Left lobe of liver (tissue), 2 donors: ENCODE measurements at regions not wholly inside any gene's neighbourhood (a gene's known extent, or its start where the extent isn't known, plus 50 kb on each side); places are given as distances from the start of the nearest gene placed in this dataset.
"Not testable (repeated sequence)": the region's sequence is repeated elsewhere in the genome, so short reads cannot be mapped to it uniquely, and the experiment has no call there.

Experiments used
- ATAC-seq: fragments of 200-7000 bp; cut with Tn5 transposase; one replicate; pipeline ENCODE4 v1.9.1; 2020; ENCODE audit warnings: mild to moderate bottlenecking, moderate library complexity
- DNase-seq: peaks from one replicate; pipeline ENCODE4 v3.0.0-alpha.2; 2020; ENCODE audit warnings: low spot score
- donor health status: DM: no; HTN: no; CAD: no; lungs with moderate emphysema.
- donor health status: DM: no; HTN: yes; CAD: no.

DNA sequence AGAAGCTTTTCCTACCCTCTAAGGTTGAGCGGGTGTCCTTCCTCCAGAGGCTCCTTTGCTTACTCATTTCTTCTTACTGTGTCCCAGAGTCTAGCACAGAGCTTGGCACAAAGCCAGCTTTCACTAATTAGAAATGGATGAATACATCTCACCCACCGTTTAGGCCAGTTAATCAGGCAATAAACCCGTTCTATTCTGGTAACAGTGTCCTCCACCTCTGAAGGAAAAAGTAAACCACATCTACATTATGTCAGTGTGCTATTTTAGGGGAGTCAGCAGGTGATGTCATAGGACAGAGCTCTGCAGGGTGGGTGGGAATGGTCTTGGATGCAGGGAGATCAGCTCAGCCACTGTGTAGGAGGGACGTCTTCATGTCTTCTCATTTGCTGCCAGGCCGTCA is 109.2 kb downstream of the OSTF1 start:
- no peak for ATAC-seq

DNA sequence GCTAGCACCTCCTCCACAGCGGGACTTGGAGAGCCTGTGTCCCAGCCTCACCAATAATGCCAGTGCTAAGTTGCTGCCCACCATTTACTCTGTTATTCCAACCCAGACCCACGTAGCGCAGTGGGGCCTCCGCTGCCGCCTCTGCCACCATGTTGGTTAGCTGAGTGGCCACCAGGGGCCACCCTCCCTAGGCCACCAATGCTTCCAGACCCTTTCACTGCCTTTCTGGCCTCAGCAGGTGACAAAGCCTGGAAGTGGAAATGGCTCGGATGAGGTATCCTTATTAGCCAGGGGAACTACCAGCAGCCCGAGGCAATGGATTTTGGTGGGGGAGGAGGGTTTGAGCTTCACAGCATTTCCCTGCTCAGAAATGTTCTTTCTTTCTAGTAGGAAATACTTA is 110.1 kb downstream of the OSTF1 start:
- DNase-seq, result no peak

More for the DNA sequence above, 109.2 kb downstream of the OSTF1 start:
- DNase-seq, result no peak

DNA sequence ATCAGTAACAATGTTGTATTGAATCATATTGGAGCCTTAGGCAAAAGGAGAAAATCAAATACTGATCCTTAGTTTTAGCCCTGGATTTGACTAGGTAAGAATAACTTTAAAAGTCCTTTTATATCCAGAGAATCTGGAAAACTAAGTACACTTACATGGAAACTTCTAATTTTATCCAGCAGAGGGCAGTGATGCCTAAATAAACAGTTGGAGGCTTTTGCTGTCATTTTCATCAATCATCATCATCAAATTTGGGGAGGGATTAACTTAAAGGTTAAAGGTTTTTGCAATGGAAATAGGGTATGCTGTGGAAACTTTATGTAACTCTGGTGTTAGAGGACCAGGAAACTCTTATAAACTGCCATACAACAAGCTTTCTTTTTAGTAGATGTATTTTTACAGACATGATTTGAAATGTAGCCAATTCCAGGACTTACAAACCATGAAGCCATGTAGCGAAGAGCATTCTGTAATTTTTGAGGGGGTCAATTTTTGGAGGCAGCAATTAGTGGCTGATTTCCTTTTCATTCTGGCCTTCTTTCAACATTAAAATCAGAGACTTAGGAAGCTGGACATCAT is 112.7 kb downstream of the OSTF1 start:
- DNase-seq (no peak), ATAC-seq (peak; percentile 81)

More for the DNA sequence above, 110.1 kb downstream of the OSTF1 start:
- no peak for ATAC-seq

DNA sequence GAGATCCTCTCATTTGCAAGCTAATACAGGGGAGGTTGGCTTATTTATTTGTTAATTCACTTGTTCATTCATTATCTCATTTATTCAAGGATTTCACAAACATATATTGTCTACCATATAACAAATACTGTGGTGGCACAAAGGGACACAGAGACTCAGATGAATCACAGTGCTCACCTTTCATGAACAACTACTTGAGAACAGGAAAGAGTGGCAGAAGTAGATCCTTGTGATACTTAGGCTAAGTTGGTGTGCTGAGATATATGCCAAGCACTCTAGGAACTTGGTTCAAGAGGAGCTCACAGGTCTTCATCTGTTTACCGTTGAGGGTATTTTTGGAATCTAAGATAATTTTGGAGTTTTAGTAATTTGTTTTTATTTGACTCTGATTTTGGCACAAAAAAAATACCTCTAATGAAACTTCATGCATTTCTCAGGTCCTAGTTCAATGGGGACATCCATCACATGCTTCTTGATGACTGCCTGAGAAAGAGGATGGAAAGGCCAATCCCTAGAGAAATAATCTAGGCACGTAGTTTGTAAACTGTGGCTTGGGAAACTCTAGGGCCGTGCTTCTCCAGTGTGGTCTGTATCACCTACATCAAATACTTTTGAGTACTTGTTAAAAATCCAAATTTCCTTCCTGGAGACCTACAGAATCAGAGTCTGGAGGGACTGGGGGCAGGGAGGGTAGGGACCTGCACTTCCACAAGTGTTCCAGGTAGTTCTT is 113.3 kb downstream of the OSTF1 start:
- ATAC-seq (no peak), DNase-seq (no peak)

DNA sequence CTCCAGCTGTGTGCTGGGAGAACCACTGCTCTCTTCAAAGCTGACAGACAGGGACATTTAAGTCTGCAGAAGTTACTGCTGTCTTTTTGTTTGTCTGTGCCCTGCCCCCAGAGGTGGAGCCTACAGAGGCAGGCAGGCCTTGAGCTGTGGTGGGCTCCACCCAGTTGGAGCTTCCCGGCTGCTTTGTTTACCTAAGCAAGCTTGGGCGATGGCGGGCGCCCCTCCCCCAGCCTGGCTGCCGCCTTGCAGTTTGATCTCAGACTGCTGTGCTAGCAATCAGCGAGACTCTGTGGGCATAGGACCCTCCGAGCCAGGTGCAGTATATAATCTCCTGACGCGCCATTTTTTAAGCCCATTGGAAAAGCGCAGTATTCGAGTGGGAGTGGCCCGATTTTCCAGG is 119.7 kb downstream of the OSTF1 start:
- ATAC-seq, DNase-seq: not testable (repeated sequence)

DNA sequence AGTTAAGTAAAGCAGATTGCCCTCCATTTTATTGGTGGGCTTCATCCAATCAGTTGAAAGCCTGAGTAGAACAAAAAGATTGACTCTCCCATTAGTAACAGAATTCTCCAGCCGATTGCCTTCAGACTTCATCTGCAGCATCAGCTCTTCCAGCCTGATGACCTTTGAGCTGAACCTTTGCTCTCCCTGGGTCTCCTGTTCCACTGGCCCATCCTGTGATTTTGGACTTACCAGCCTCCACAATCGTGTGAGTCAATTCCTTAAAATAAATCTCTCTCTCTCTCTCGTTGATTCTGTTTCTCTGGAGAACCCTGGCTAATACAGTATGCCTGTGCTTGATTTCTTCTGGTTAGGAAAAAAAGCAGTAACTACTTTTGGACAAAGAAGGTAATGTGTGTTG is 121.9 kb downstream of the OSTF1 start:
- no peak for ATAC-seq
- no peak for DNase-seq

DNA sequence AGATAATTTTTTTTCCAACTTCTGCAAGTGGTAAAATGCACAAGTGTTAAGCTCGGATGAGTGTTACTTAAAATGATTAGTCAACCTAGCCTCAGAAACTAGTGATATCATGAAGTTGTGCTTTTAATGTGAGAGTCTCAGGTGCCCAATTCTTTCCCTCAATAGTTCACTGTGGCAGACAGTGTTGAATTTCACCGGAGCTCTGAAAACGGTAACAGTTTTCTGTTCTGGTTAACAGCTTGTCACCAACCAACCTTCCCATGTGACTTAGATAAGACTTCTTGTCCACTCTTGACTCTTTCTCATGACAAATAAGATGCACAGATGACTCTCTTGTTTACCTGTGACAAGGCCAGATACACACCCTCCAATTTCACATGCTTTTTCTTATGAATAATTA is 125.5 kb downstream of the OSTF1 start:
- DNase-seq, result no peak
- no peak for ATAC-seq

DNA sequence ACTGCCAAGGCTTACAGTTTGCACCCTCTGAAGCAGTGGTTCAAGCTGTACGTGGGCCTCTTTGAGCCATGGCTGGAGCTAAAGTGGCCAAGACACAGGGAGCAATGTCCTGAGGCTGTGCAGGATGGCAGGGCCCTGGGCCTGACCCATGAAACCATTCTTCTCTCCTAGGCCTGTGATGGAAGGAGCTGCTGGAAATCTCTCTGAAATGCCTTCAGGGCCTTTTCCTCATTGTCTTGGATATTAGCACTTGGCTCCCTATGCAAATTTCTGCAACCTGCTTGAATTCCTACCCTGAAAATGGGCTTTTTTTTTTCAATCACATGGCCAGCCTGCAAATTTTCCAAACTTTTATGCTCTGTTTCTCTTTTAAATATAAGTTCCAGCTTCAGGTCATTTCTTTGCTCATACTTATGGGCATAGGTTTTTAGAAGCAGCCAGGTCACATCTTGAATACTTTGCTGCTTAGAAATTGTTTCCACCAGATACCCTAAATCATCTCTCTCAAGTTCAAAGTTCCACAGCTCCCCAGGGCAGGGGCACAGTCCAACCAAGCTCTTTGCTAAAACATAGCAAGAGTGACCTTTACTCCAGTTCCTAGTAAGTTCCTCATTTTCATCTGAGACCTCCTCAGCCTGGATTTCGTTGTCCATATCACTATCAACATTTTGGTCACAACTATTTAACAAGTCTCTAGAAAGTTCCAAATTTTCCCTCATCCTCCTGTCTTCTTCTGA is 138.3 kb downstream of the OSTF1 start:
- ATAC-seq (peak; percentile 29), DNase-seq (no peak)

DNA sequence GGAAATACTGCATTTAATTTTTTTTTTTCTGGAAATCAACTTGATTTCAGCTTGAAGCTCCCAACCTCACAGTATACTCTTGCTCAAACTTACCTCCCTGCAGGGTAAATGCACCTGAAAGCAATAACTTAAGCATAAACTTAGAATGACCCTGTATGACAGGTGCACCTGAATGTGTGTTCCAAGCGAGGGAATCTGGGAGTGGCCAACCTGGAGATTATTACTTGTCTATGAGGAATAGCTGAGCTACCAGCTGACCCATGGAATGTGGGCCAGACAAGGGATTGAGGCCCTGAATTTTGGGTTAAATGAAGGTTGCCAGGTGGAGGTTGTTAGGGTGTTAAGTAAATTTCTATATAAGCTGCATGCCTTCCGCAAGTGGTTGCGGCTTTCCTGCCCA is 140.6 kb downstream of the OSTF1 start:
- no peak for DNase-seq
- no peak for ATAC-seq

DNA sequence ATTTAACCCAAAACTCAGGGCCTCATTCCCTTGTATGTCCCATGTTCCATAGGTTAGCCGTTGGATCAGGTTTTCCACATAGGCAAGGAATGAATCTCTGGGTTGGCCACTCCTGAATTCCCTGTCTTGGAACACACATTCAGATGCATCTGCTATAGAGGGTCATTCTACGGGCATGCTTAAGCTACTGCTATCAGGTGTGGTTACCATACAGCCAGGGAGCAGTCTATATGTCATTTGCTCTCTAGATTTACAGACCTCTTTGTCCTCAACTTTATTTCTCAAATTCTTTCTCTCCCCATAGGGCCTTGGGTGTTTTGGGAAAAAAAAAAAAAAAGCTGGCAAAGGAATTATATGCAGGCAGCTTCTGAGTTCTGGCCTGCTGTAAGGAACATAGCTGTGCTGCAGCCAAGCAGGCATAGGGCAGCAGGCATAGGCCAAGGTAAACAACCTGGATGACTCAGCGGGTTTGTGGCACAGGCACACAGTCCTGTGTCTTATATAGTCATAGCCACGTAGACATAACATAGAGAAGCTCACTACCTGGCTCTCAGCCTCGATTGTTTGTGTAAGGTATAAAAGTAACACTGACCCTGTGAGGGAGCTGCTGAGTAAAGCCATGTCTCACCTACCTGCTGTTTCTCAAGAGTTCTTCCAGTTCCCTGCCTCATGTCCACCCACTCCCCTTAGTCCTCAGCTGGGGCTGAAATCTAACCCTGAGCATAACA is 141.5 kb downstream of the OSTF1 start:
- peak; percentile 92 for DNase-seq
- ATAC-seq, result peak; percentile 92

DNA sequence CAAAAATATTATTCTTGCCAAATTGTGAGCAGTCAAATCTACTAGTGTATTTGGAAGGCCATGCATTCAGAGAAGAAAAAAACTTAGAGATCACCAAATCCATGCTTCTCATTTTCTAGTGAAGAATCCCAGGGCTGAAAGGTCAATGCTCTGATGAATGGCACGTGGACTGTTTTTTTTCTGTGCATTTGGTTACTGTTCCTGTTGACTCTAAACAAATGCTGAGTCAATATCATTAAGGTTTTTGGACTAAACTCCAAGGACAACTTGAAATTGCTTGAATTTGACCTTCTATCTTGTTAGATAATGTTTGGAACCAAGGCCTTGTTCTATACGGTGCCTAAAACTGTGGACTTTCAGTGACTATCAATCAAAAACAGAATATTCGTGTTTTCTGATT is 142.2 kb downstream of the OSTF1 start:
- DNase-seq (no peak), ATAC-seq (peak; percentile 66)

DNA sequence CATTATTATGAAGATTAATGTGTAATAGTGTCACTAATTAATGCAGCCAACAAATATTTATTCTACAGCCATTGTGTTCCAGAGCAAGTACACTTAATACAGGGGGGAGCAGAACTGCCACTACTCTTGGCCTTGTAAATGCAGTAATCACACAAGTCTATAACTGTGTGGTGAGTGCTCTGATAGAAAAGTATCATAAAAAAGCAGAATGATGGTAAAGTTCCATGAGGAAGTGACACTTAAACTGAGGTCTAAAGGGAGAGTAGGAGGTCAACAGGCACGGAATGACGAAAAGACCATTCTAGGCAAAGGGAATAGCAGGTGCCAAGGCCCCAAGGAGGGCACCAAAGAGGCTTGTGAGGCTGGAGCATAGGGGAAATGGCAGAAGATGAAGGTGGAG is 142.9 kb downstream of the OSTF1 start:
- ATAC-seq (no peak), DNase-seq (no peak)

DNA sequence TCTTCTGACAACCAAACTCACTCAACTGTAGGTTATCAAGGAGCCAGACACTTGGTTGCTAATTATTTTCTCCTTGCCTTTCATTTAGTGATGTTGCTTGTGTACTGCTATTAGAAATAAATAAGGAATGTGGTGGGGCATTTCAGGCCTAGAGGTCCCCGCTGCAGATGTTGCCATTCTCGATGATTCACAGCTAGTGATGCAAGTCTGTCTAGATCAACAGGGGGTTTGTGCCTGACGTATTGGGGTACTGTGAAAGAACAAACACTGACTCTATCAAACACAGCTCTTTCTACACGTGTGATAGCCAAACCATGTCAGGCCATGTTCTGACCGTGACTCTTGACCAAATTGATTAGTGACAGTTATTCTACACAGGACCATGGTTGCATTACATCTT is 144.7 kb downstream of the OSTF1 start:
- no peak for ATAC-seq
- no peak for DNase-seq

DNA sequence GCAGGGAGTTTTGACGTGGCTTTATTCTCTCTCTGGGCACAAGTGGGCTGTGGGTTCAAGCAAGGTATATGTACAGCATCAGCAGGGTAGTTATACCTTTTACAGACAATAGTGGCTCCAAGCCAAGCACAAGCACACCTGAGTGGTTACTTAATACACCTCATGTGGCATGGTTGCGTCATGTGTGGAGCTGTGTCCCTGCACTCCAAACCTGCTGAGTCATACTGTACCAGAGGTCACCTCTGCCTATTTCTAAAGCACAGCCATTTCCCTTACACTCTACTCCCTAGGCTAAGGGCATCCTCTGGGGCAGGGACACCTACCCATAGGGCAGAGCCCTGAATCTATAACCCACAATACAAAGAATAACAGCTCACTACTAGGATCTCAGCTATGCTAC is 147.3 kb downstream of the OSTF1 start:
- DNase-seq (peak; percentile 68), ATAC-seq (peak; percentile 57)

DNA sequence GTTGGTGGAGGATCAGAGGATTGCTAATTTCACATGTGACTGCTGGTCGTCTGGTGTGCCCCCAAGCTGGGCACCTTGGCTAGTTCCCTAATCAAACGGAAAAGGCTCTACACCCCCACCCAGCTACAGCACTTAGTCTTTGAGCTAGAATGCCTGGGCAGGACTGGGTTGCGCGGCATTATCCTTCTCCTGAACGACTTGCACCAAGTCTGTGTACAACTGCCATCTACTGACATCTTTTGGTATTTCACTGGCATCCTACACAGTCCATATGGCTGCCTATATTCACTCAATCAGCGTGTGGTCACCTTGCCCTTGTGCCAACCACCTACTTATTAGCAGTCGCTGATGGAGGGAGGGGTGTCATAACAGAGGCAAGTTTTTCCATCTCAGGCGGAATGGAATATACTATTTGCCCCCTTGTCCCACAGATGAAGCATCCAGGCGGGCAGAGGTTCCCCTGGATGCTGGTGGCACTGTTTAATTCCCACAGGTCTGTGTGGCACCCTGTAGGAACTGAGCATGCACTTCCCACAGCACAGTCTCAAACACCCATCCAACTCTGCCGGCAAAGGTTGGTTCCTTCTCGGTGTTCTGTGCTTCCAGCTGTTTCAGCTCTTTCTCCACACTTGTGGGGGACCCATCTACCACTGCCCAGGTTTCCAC is 150.1 kb downstream of the OSTF1 start:
- DNase-seq (peak; percentile 59), ATAC-seq (peak; percentile 95)

DNA sequence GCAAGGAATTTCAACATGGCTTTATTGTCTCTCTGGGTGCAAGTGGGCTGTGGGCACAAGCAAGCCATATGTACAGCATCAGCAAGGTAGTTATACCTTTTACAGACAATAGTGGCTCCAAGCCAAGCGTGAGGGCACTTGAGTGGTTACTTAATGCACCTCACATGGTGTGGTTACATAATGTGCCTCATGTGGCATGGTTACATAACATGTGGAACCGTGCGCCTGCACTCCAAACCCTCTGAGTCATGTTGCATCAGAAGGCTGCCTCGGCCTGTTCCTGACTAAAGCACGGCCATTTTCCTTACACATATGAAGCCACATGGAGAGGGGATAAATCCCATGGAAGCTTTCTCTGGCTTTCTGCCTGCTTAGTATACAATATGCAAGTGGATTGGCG is 150.9 kb downstream of the OSTF1 start:
- ATAC-seq (peak; percentile 58), DNase-seq (peak; percentile 76)

DNA sequence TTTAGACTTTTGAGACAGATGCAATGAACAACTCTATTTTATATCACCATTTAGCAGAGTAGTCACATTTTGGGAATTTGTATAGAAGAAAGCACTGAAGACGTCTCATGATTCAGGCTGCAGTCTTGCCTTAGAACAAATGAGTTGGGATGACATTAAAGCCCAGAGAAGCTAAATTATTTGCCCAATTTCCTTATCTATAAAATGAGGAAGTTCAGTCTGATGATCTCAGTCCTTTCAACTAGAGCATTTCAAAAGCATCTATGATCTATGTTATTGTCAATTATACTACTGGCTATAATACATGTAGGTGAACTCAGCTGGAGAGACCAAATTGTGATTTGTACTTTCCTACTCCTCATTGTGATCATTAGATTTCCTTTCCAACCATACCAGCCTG is 154.1 kb downstream of the OSTF1 start:
- no peak for ATAC-seq
- no peak for DNase-seq

DNA sequence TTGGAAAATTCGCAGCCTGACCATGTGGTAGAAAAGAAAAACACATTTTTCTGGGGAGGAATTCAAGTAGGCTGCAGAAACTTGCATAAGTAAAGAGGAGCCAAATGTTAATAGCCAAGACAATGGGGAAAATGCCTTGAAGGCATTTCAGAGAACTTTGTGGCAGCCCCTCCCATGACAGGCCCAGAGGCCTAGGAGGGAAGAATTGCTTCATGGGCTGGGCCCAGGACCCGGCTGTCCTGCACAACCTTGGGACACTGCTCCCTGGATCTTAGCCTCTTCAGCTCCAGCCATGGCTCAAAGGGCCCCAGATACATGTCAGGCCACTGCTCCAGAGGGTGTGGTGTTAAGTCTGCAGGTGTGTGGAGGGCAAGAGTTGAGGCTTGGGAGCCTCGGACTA is 158.6 kb downstream of the OSTF1 start:
- ATAC-seq, result no peak

DNA sequence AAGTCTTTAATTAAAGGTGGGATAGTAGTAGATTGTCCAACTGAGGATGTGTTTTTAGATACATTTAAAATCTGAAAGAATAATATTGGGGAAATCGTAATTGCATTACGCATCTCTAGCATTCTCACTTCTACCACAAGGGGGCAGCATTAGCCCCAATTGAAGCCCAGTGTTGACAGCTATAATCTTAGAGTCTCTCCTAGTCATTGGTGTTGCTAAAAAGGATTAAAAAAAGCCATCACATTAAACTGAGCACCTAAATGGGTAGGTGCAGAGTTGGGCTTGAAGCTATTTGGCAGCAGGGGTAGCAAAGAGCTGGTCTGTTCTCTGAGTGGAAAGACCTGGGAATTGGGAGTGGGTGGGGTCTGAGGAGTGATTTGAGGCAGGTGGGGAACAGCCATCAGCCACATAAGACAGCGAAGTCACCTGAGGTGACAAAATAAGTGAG is 177.2 kb downstream of the OSTF1 start:
- DNase-seq, result no peak
- ATAC-seq, result peak; percentile 88

More for the DNA sequence above, 158.6 kb downstream of the OSTF1 start:
- DNase-seq, result no peak

DNA sequence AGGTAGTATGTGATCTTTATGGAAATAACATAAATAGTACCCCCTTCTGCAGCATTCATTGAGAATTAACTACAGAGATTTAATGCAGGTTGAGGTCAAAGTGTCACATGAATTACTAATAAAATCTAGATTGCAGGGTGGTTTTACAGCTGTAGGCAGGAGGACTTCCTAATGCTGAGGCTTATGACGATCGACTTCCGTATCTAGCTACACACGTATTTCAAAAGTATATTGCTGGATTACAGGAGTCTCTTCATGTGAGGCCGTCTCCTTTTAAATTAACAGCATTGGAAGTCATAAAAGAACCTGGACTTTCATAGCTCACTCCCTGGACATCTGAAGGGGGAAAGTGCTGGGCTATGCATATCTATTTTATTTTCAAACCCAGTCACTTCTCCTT is 180.9 kb downstream of the OSTF1 start:
- DNase-seq, result no peak
- no peak for ATAC-seq

DNA sequence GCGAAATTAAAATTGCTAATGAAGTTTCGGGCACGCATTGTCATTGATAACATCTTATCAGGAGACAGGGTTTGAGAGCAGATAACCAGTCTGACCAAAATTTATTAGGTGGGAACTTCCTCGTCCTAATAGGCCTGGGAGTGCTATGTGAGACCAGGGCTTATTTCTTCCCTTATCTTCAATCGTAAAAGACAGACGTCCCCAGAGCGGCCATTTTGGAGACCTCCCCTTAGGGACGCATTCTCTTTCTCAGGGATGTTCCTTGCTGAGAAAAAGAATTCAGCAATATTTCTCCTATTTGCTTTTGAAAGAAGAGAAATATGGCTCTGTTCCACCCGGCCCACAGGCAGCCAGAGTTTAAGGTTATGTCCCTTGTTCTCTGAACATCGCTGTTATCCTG is 184.7 kb downstream of the OSTF1 start:
- DNase-seq, ATAC-seq: not testable (repeated sequence)
